H9 (cell line): ENCODE measurements at regions not wholly inside any gene's neighbourhood (a gene's known extent, or its start where the extent isn't known, plus 50 kb on each side); places are given as distances from the start of the nearest gene placed in this dataset.

ENCODE experiments used
- DNase-seq: peaks from one replicate; pipeline ENCODE4 v3.0.0-alpha.2; 2017
- H2AFZ ChIP-seq: one replicate; pipeline ENCODE4 v1.6.1; 2013; ENCODE audit warnings: mild to moderate bottlenecking, low read length, control low read depth, moderate library complexity
- H2AK5ac ChIP-seq: 2 replicates; pipeline ENCODE4 v1.6.1; 2013; ENCODE audit warnings: low read length, control low read depth, mixed read lengths; ENCODE audit not compliant: insufficient read length
- H2BK120ac ChIP-seq: one replicate; pipeline ENCODE4 v1.6.1; 2013; ENCODE audit warnings: low read depth, mild to moderate bottlenecking, low read length, control low read depth, inconsistent platforms; ENCODE audit not compliant: poor library complexity, severe bottlenecking
- H2BK12ac ChIP-seq: 2 replicates; pipeline ENCODE4 v1.6.1; 2013; ENCODE audit warnings: low read length, control low read depth, mixed read lengths, low read depth; ENCODE audit not compliant: insufficient read length
- H2BK15ac ChIP-seq: 2 replicates; pipeline ENCODE4 v1.6.1; 2013; ENCODE audit warnings: low read depth, low read length, control low read depth
- H2BK20ac ChIP-seq: one replicate; pipeline ENCODE4 v1.6.1; 2013; ENCODE audit warnings: low read depth, mild to moderate bottlenecking, low read length, control low read depth, inconsistent platforms; ENCODE audit not compliant: poor library complexity, severe bottlenecking
- H2BK5ac ChIP-seq: 2 replicates; pipeline ENCODE4 v1.6.1; 2013; ENCODE audit warnings: low read length, control low read depth, mixed read lengths; ENCODE audit not compliant: insufficient read length
- H3K14ac ChIP-seq: 2 replicates; pipeline ENCODE4 v1.6.1; 2013; ENCODE audit warnings: low read length, control low read depth; ENCODE audit not compliant: insufficient read depth
- H3K18ac ChIP-seq: 2 replicates; pipeline ENCODE4 v1.6.1; 2013; ENCODE audit warnings: low read depth, mild to moderate bottlenecking, mixed read lengths, low read length, control low read depth; ENCODE audit not compliant: insufficient read length
- H3K23ac ChIP-seq: 2 replicates; pipeline ENCODE4 v1.6.1; 2013; ENCODE audit warnings: low read length, control low read depth, mixed read lengths, low read depth; ENCODE audit not compliant: insufficient read length
- H3K23me2 ChIP-seq: 2 replicates; pipeline ENCODE4 v1.6.1; 2013; ENCODE audit warnings: low read depth, mild to moderate bottlenecking, mixed read lengths, low read length, control low read depth; ENCODE audit not compliant: insufficient read length, poor library complexity, severe bottlenecking
- H3K27ac ChIP-seq: 2 replicates; pipeline ENCODE4 v1.5.1; 2013; ENCODE audit warnings: low read length, control low read depth, mixed read lengths, low read depth; ENCODE audit not compliant: insufficient read length
- H3K27me3 ChIP-seq: 2 replicates; pipeline ENCODE4 v1.6.1; 2013; ENCODE audit warnings: low read length, control low read depth, inconsistent platforms; ENCODE audit not compliant: insufficient read depth
- H3K4ac ChIP-seq: 2 replicates; pipeline ENCODE4 v1.6.1; 2013; ENCODE audit warnings: low read depth, mild to moderate bottlenecking, control low read depth, inconsistent platforms, low read length, moderate library complexity
- H3K4me1 ChIP-seq: 2 replicates; pipeline ENCODE4 v1.6.1; 2013; ENCODE audit warnings: low read length, control low read depth, inconsistent platforms; ENCODE audit not compliant: insufficient read depth
- H3K4me2 ChIP-seq: 2 replicates; pipeline ENCODE4 v1.6.1; 2013; ENCODE audit warnings: low read length, control low read depth, mixed read lengths; ENCODE audit not compliant: insufficient read length, insufficient read depth
- H3K56ac ChIP-seq: 2 replicates; pipeline ENCODE4 v1.6.1; 2013; ENCODE audit warnings: low read depth, mild to moderate bottlenecking, mixed read lengths, low read length, control low read depth; ENCODE audit not compliant: insufficient read length
- H3K79me1 ChIP-seq: 2 replicates; pipeline ENCODE4 v1.6.1; 2013; ENCODE audit warnings: low read depth, mild to moderate bottlenecking, moderate library complexity, low read length, control low read depth, inconsistent platforms; ENCODE audit not compliant: insufficient read depth, poor library complexity, severe bottlenecking
- H3K79me2 ChIP-seq: 2 replicates; pipeline ENCODE4 v1.6.1; 2013; ENCODE audit warnings: low read length, control low read depth, inconsistent platforms; ENCODE audit not compliant: insufficient read depth
- H3K9ac ChIP-seq: 2 replicates; pipeline ENCODE4 v1.6.1; 2013; ENCODE audit warnings: low read length, control low read depth, mixed read lengths; ENCODE audit not compliant: insufficient read length; ENCODE audit errors: extremely low read depth
- H3K9me3 ChIP-seq: one replicate; pipeline ENCODE4 v1.6.1; 2013; ENCODE audit warnings: low read depth, low read length, inconsistent platforms; ENCODE audit not compliant: control insufficient read depth
- H3T11ph ChIP-seq: one replicate; pipeline ENCODE4 v1.6.1; 2013; ENCODE audit warnings: mild to moderate bottlenecking, low read length, control low read depth, inconsistent platforms
- H4K20me1 ChIP-seq: one replicate; pipeline ENCODE4 v1.6.1; 2013; ENCODE audit not compliant: control insufficient read depth, insufficient read length, insufficient read depth
- H4K5ac ChIP-seq: 2 replicates; pipeline ENCODE4 v1.6.1; 2013; ENCODE audit warnings: low read depth, mild to moderate bottlenecking, mixed read lengths, low read length, control low read depth; ENCODE audit not compliant: insufficient read length
- H4K8ac ChIP-seq: replicated peaks from 2 replicates; pipeline ENCODE4 v1.6.1; 2013; ENCODE audit warnings: low read length, control low read depth, mixed read lengths, low read depth; ENCODE audit not compliant: insufficient read length
- H4K91ac ChIP-seq: 2 replicates; pipeline ENCODE4 v1.6.1; 2013; ENCODE audit warnings: low read depth, mild to moderate bottlenecking, moderate library complexity, mixed read lengths, low read length, control low read depth; ENCODE audit not compliant: insufficient read length
- H3K27ac Mint-ChIP-seq, 3 experiments: 2 replicates in 2 of 3; 3 replicates in 1 of 3; pipeline ENCODE4 v1.8.0; 2020 to 2021; ENCODE audit warnings: mixed read lengths in 3 of 3, mild to moderate bottlenecking in 1 of 3, moderate library complexity in 1 of 3
- H3K27me3 Mint-ChIP-seq: 2 replicates; pipeline ENCODE4 v1.8.0; 2021; ENCODE audit warnings: low read depth, mild to moderate bottlenecking, moderate library complexity, mixed read lengths
- H3K36me3 Mint-ChIP-seq, 3 experiments: 2 replicates in 2 of 3; 3 replicates in 1 of 3; pipeline ENCODE4 v1.8.0; 2020 to 2021; ENCODE audit warnings: low read depth in 3 of 3, mixed read lengths in 3 of 3; ENCODE audit not compliant: insufficient read depth in 1 of 3
- H3K4me1 Mint-ChIP-seq, 2 experiments: 2 replicates each; pipeline ENCODE4 v1.8.0; 2020; ENCODE audit warnings: mixed read lengths in 2 of 2
- H3K4me3 Mint-ChIP-seq, 2 experiments: 2 replicates in 1 of 2; 3 replicates in 1 of 2; pipeline ENCODE4 v1.8.0; 2020 to 2021; ENCODE audit warnings: mild to moderate bottlenecking in 2 of 2, mixed read lengths in 2 of 2, moderate library complexity in 1 of 2
- H3K9me3 Mint-ChIP-seq, 2 experiments: 2 replicates in 1 of 2; 3 replicates in 1 of 2; pipeline ENCODE4 v1.8.0; 2020; ENCODE audit warnings: mild to moderate bottlenecking in 2 of 2, mixed read lengths in 2 of 2, moderate library complexity in 1 of 2
- TF ChIP-seq, protein P1 (sequence below): fragments of 200-600 bp; sonication (generic); conservative IDR thresholded peaks from 3 replicates; pipeline ENCODE4 v1.8.0; 2021; ENCODE audit warnings: antibody characterized with exemption, mild to moderate bottlenecking

DNA sequence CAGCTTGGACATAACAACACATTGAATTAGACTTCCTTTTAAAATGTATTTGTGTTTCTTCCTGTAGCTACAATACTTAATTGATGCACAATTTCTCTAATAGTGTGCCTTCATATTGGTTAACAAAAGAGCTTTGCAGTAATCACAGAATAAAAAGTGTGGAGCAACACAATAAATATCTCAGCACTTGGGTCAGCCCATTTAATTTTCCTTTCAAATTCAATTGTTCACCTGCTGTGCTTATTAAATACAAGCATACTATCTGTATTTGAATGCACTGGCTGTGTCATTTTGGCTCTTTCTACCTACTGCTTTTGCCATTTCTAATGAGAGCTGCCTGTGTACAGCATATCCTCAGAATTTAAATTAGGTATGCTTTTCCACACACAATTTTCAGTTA is 1641.3 kb upstream of the SLC39A10 start:
- H3K27ac Mint-ChIP-seq = no peak overlapping the region
- no peak for DNase-seq
- H3K18ac ChIP-seq = no peak overlapping the region

More for the DNA sequence above, 1641.3 kb upstream of the SLC39A10 start:
- Histone ChIP-seq H2AK5ac (no peak overlapping the region), H2BK5ac (no peak overlapping the region), H3K27ac (no peak overlapping the region), H2BK120ac (no peak overlapping the region), H3K4me1 (no peaks in the 10 kb centered on the region), H3K23ac (no peak overlapping the region), H4K91ac (no peak overlapping the region), H2BK20ac (no peak overlapping the region), H3K27me3 (no peaks in the 10 kb centered on the region), H2BK12ac (no peak overlapping the region), H2AFZ (no peak overlapping the region), H3K56ac (no peak overlapping the region), H3T11ph (no peak overlapping the region), H3K14ac (no peak overlapping the region), H3K23me2 (no peaks in the 10 kb centered on the region), H3K79me2 (no peaks in the 10 kb centered on the region), H3K4ac (no peak overlapping the region), H2BK15ac (no peak overlapping the region), H4K5ac (no peak overlapping the region), H3K9ac (no peak overlapping the region), H3K9me3 (no peaks in the 10 kb centered on the region), H3K79me1 (no peaks in the 10 kb centered on the region), H3K4me2 (no peak overlapping the region), H4K20me1 (no peaks in the 10 kb centered on the region), H4K8ac (no peak overlapping the region)
- Mint-ChIP-seq H3K9me3 (peaks cover 3 to 8% of the 10 kb centered on the region in 2 experiments; a peak in 3 of 5 replicates), H3K36me3 (peaks cover 0 to 9% (median 2%) of the 10 kb centered on the region in 3 experiments; a peak in 3 of 7 replicates), H3K4me3 (no peak overlapping the region), H3K4me1 (peaks cover 0 to 2% of the 10 kb centered on the region in 2 experiments; a peak in 1 of 4 replicates), H3K27me3 (no peaks in the 10 kb centered on the region)
- TF ChIP-seq, protein P1, sequence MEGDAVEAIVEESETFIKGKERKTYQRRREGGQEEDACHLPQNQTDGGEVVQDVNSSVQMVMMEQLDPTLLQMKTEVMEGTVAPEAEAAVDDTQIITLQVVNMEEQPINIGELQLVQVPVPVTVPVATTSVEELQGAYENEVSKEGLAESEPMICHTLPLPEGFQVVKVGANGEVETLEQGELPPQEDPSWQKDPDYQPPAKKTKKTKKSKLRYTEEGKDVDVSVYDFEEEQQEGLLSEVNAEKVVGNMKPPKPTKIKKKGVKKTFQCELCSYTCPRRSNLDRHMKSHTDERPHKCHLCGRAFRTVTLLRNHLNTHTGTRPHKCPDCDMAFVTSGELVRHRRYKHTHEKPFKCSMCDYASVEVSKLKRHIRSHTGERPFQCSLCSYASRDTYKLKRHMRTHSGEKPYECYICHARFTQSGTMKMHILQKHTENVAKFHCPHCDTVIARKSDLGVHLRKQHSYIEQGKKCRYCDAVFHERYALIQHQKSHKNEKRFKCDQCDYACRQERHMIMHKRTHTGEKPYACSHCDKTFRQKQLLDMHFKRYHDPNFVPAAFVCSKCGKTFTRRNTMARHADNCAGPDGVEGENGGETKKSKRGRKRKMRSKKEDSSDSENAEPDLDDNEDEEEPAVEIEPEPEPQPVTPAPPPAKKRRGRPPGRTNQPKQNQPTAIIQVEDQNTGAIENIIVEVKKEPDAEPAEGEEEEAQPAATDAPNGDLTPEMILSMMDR = no peak
